Lung (tissue), 11 donors: ENCODE measurements at regions not wholly inside any gene's neighbourhood (a gene's known extent, or its start where the extent isn't known, plus 50 kb on each side); places are given as distances from the start of the nearest gene placed in this dataset.

ENCODE experiments used
- ATAC-seq: fragments of 200-7000 bp; cut with Tn5 transposase; one replicate; pipeline ENCODE4 v1.9.1; 2020; ENCODE audit warnings: moderate number of reproducible peaks; ENCODE audit not compliant: insufficient read depth, low FRiP score
- DNase-seq, 3 donors: peaks; one replicate each; pipeline ENCODE4 v3.0.0-alpha.2; 2013 to 2017
- H3K27ac ChIP-seq, 2 donors: one replicate each; pipeline ENCODE4 v1.5.1; 2013; ENCODE audit warnings: mild to moderate bottlenecking in 2 of 2, moderate library complexity in 2 of 2, control low read depth in 1 of 2, inconsistent platforms in 1 of 2, low read depth in 1 of 2, low read length in 1 of 2
- H3K27me3 ChIP-seq, 3 donors: one replicate each; pipeline ENCODE4 v1.5.1; 2013; ENCODE audit warnings: low read length in 2 of 3; ENCODE audit not compliant: control insufficient read depth in 3 of 3, insufficient read depth in 3 of 3
- H3K36me3 ChIP-seq, 4 donors: one replicate each; pipeline ENCODE4 v1.5.1; 2013; ENCODE audit warnings: low read length in 4 of 4, mild to moderate bottlenecking in 1 of 4, moderate library complexity in 1 of 4; ENCODE audit not compliant: control insufficient read depth in 4 of 4, insufficient read depth in 4 of 4
- H3K4me1 ChIP-seq, 5 donors: one replicate each; pipeline ENCODE4 v1.5.1; 2013; ENCODE audit warnings: low read length in 5 of 5, mild to moderate bottlenecking in 2 of 5, moderate library complexity in 1 of 5; ENCODE audit not compliant: control insufficient read depth in 5 of 5, insufficient read depth in 5 of 5
- H3K4me3 ChIP-seq: one replicate; pipeline ENCODE4 v1.5.1; 2013; ENCODE audit warnings: mild to moderate bottlenecking, control low read depth, moderate library complexity
- H3K9ac ChIP-seq, 2 donors: one replicate each; pipeline ENCODE4 v1.5.1; 2013; ENCODE audit warnings: low read length in 2 of 2, control low read depth in 1 of 2; ENCODE audit not compliant: insufficient read depth in 1 of 2
- H3K9me3 ChIP-seq, 4 donors: one replicate each; pipeline ENCODE4 v1.5.1; 2013; ENCODE audit warnings: low read length in 3 of 4, mild to moderate bottlenecking in 1 of 4, moderate library complexity in 1 of 4; ENCODE audit not compliant: control insufficient read depth in 4 of 4, insufficient read depth in 3 of 4
- CTCF ChIP-seq: IDR thresholded peaks from 2 replicates; pipeline ENCODE4 v1.5.1; 2012; ENCODE audit warnings: mild to moderate bottlenecking; ENCODE audit errors: control extremely low read depth, extremely low read depth
- WGBS, 2 donors: extraction: QIAGEN DNeasy Blood & Tissue Kit; methylation state at CpG; one replicate each; pipeline ENCODE4 v1.1.7; 2013; 5-methylcytosine and 5-hydroxymethylcytosine counted together
- donor health status: control.
- donor health status: control.
- donor health status: Bipolar disorder and iron deficiency.
- donor health status: healthy.
- donor health status: DM: yes; HTN: yes; CAD: no.

- 90 to 93% methylated on average over 6 of the region's 6 CpGs for WGBS, 2 donors
- H3K36me3 ChIP-seq = no peaks in the 10 kb centered on the region
These were observed 222.3 kb downstream of the RHOU start for GRCh38 chr1:228957535-228957934.

GRCh38 chr1:228958121-228958520 is 222.8 kb downstream of the RHOU start:
- DNase-seq (no peak), ATAC-seq (no peak)
- H3K4me1 ChIP-seq = no peaks in the 10 kb centered on the region
- H3K4me3 ChIP-seq = no peak overlapping the region
- H3K27ac ChIP-seq = no peak overlapping the region
- H3K9ac ChIP-seq = no peak overlapping the region
- 81 to 83% methylated on average over 4 of the region's 4 CpGs for WGBS, 2 donors
- H3K9me3 ChIP-seq = peaks cover 0 to 2% (median 0%) of the 10 kb centered on the region in 4 donors
- H3K36me3 ChIP-seq = no peaks in the 10 kb centered on the region
- no peaks in the 10 kb centered on the region for H3K27me3 ChIP-seq
- no peak for TF ChIP-seq CTCF

More at GRCh38 chr1:228957535-228957934, 222.3 kb downstream of the RHOU start:
- Histone ChIP-seq H3K27me3 (no peaks in the 10 kb centered on the region), H3K9ac (no peak overlapping the region), H3K4me1 (no peaks in the 10 kb centered on the region), H3K4me3 (no peak overlapping the region), H3K27ac (no peak overlapping the region), H3K9me3 (peaks cover 0 to 2% (median 0%) of the 10 kb centered on the region in 4 donors)
- no peak for TF ChIP-seq CTCF
- ATAC-seq (no peak), DNase-seq (no peak)

- peaks cover 0 to 3% (median 0%) of the 10 kb centered on the region in 5 donors for H3K4me1 ChIP-seq
- no peak overlapping the region for H3K27ac ChIP-seq
- H3K9me3 ChIP-seq = peaks cover 0 to 2% (median 0%) of the 10 kb centered on the region in 4 donors
- ATAC-seq (no peak), DNase-seq (no peak)
- H3K9ac ChIP-seq = no peak overlapping the region
- WGBS, 2 donors = 85 to 90% methylated on average over 2 of the region's 2 CpGs
- H3K36me3 ChIP-seq = no peaks in the 10 kb centered on the region
- H3K4me3 ChIP-seq = no peak overlapping the region
- no peak for TF ChIP-seq CTCF
- H3K27me3 ChIP-seq = no peaks in the 10 kb centered on the region
These were observed 223.5 kb downstream of the RHOU start for GRCh38 chr1:228958741-228959140.

GRCh38 chr1:228960705-228961104 is 225.4 kb downstream of the RHOU start:
- H3K4me1 ChIP-seq = peaks cover 0 to 16% (median 5%) of the 10 kb centered on the region in 5 donors
- H3K27ac ChIP-seq = no peak overlapping the region
- no peaks in the 10 kb centered on the region for H3K9me3 ChIP-seq
- H3K9ac ChIP-seq = no peak overlapping the region
- no peaks in the 10 kb centered on the region for H3K36me3 ChIP-seq
- DNase-seq (no peak), ATAC-seq (no peak)
- WGBS, 2 donors = 38 to 50% methylated on average over 5 of the region's 5 CpGs
- TF ChIP-seq CTCF = no peak
- H3K4me3 ChIP-seq = no peak overlapping the region
- H3K27me3 ChIP-seq = no peaks in the 10 kb centered on the region
